HUES64 (cell line): ENCODE measurements at regions not wholly inside any gene's neighbourhood (a gene's known extent, or its start where the extent isn't known, plus 50 kb on each side); places are given as distances from the start of the nearest gene placed in this dataset.
A peak's percentile ranks its signal among the peaks of the same experiment; 100 is the strongest.
"Not testable (repeated sequence)": the region's sequence is repeated elsewhere in the genome, so short reads cannot be mapped to it uniquely, and the experiment has no call there.

Experiments
- H3K27ac ChIP-seq: 2 replicates; pipeline ENCODE4 v1.7.0; 2013; ENCODE audit warnings: low read depth, low read length, inconsistent platforms
- H3K27me3 ChIP-seq: 2 replicates; pipeline ENCODE4 v1.6.1; 2013; ENCODE audit warnings: mild to moderate bottlenecking, low read length; ENCODE audit not compliant: insufficient read depth
- H3K36me3 ChIP-seq: 2 replicates; pipeline ENCODE4 v1.6.1; 2013; ENCODE audit warnings: mild to moderate bottlenecking, low read length; ENCODE audit not compliant: insufficient read depth
- H3K4me1 ChIP-seq: 2 replicates; pipeline ENCODE4 v1.6.1; 2013; ENCODE audit warnings: mild to moderate bottlenecking, low read length, moderate library complexity; ENCODE audit not compliant: insufficient read depth
- H3K4me3 ChIP-seq: 2 replicates; pipeline ENCODE4 v1.5.1; 2013; ENCODE audit warnings: mild to moderate bottlenecking, low read length, moderate library complexity
- H3K9ac ChIP-seq: 2 replicates; pipeline ENCODE4 v1.6.1; 2013; ENCODE audit warnings: mild to moderate bottlenecking, low read depth, low read length
- H3K9me3 ChIP-seq: 2 replicates; pipeline ENCODE4 v1.6.1; 2013; ENCODE audit warnings: low read depth, low read length; ENCODE audit not compliant: insufficient read depth
- WGBS: fragments of 150-250, 120-280 bp; methylation state at CpG from one replicate; pipeline ENCODE4 v1.1.7; 2013; ENCODE audit warnings: missing lambda C conversion rate; 5-methylcytosine and 5-hydroxymethylcytosine counted together

GRCh38 chrY:19433059-19433458 is 311.5 kb downstream of the KDM5D start:
- peaks cover 5% of the 10 kb centered on the region; the same call in 1 of the 2 replicates for H3K9me3 ChIP-seq
- H3K4me3 ChIP-seq: no peak overlapping the region
- peaks cover 33% of the 10 kb centered on the region for H3K4me1 ChIP-seq
- H3K27me3 ChIP-seq: no peaks in the 10 kb centered on the region
- no peaks in the 10 kb centered on the region for H3K36me3 ChIP-seq
- H3K27ac ChIP-seq: no peak overlapping the region
- WGBS: 12% methylated on average over 2 of the region's 4 CpGs
- H3K9ac ChIP-seq: no peak overlapping the region

DNA sequence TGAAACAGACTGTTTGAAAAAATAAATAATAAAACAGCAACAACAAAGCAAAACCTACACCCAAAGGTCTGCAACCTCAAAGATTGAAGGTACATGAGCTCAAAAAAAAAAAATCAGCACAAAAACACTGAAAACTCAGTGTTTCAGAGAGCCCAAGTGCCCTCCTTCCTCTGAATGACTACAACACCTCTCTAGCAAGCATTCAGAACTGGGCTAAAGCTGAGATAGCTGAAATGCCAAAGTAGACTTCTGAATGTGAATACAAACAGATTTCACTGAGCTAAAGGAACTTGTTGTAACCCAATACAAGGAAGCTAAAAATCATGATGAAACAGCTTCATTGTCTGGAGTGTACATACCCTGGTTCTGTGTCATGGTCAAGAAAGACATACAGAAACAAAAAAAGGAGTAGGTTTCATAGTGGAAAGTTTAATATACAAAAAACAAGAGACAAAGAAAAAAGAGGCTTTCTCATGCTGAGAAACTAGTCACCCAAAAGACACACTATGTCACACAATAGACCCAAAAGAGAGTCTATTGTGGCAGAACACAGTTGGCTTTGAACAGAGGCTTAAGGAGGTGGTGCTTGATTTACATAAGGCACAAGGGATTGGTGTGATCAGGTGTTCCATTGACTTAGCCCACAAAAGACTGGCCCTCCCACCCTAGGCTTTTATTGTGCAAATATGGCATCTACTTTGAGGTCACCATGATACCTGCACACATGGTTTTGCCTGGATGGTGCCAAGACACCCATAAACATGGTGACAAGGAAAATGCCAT is 316.6 kb downstream of the KDM5D start:
- peak overlapping the region; percentile 70 for H3K9ac ChIP-seq
- peak overlapping the region; percentile 23 for H3K4me3 ChIP-seq
- H3K27me3 ChIP-seq: no peaks in the 10 kb centered on the region
- H3K4me1 ChIP-seq: peaks cover 40% of the 10 kb centered on the region
- H3K9me3 ChIP-seq: no peaks in the 10 kb centered on the region
- peak overlapping the region; percentile 98 for H3K27ac ChIP-seq
- no peaks in the 10 kb centered on the region for H3K36me3 ChIP-seq

DNA sequence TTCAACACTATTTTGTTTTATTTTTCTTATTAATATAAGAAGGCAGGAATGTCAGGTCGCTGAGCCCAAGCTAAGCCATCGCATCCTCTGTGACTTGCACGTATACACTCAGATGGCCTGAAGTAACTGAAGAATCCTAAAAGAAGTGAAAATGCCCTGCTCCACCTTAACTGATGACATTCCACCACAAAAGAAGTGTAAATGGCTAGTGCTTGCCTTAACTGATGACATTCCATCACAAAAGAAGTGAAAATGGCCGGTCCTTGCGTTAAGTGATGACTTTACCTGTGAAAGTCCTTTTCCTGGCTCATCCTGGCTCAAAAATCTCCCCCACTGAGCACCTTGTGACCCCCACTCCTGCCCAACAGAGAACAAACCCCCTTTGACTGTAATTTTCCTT is 317.3 kb downstream of the KDM5D start:
- peak overlapping the region; percentile 70 for H3K9ac ChIP-seq
- not testable (repeated sequence) for H3K4me3 ChIP-seq
- 7% methylated on average over 4 of the region's 5 CpGs for WGBS

DNA sequence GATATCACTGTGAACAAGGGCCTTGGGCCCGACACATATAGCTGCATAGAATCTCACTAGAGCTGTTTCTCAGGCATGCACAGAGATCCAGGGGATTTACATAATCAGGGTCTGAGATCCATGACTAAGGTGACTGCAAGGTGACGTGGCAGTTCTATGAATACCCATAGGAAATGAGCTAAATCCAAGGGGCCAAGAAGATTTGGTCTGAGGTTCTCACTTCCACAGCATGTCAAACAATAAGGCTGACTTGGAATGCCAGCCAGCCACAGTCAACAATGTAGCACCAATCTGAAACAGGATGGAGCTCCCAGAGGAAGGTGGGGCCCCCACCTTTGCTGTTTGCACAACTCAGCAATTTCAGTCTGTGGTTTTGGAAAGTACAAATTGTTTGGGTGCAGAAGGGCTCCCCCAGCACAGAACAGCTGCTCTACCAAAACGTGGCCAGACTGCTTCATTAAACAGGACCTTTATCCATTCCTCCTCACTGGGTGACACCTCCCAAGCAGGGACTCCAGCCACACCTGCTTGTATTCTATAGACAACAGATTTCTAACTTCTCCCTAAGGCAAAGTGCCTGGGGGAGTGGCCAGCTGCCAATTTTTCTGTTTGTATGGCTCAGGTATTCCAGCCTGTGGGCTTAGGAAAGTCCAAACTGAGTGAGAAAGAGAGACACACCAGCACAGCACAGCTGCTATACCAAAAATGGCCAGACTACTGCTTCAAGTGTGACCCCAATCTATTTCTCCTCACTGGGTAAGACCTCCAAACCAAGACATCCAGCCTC is 333.4 kb downstream of the KDM5D start:
- 0 out of 2 replicates have a peak, but pooled peaks cover 4% of the 10 kb centered on the region for H3K4me1 ChIP-seq
- H3K36me3 ChIP-seq: no peaks in the 10 kb centered on the region
- 58% methylated on average over 3 of the region's 3 CpGs for WGBS
- H3K27ac ChIP-seq: peak overlapping the region; percentile 71; the same call in 1 of the 2 replicates
- H3K4me3 ChIP-seq: no peak overlapping the region
- no peaks in the 10 kb centered on the region for H3K27me3 ChIP-seq
- no peak overlapping the region for H3K9ac ChIP-seq
- no peaks in the 10 kb centered on the region for H3K9me3 ChIP-seq

More for the DNA sequence above, 317.3 kb downstream of the KDM5D start:
- not testable (repeated sequence) for H3K27me3 ChIP-seq, H3K36me3 ChIP-seq, H3K9me3 ChIP-seq
- Histone ChIP-seq H3K27ac (peak overlapping the region; percentile 98), H3K4me1 (peaks cover 38% of the 10 kb centered on the region)

DNA sequence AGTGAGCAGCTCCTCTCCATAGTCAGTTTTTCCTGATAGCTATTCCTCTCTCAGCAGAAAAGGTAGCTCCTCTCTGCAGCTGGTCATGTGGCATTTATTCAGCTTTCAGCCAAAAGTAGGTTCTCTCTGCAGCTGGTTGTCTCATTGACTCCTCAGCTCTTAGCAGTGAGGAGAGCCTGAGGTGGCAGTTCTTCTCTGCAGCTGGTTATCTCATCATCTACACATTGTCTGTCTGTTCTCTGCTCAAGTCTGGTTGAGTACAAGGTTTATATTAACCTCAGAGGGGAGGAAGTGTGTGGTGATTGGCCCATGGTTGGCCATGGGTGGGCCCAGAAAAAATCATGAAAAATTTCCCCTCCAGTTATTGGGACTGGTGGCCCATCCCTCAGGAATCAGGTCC is 338.3 kb downstream of the KDM5D start:
- H3K27me3 ChIP-seq: no peaks in the 10 kb centered on the region
- no peaks in the 10 kb centered on the region for H3K36me3 ChIP-seq
- H3K9me3 ChIP-seq: no peaks in the 10 kb centered on the region
- no peak overlapping the region for H3K4me3 ChIP-seq
- H3K27ac ChIP-seq: no peak overlapping the region
- no peak overlapping the region for H3K9ac ChIP-seq
- no peaks in the 10 kb centered on the region for H3K4me1 ChIP-seq

DNA sequence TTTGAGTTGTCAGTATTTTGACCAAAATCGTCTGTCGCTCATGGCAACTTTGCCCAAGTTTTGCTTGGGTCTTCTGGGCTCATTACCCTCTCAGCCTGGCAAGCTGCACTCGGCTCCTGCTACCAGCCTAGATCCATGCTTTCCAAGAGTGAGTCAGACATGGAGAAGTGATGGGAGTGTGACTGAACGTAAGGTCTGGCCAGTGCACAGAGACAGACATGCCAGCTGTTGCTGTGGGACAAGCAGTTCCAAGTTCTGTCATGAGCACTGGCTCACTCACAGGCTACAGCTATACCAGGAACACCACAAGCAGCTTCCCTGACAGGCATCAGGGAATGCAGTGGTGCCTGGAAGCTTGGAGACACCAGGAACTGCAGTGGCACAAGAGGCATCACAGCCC is 338.9 kb downstream of the KDM5D start:
- no peak overlapping the region for H3K27ac ChIP-seq
- no peaks in the 10 kb centered on the region for H3K9me3 ChIP-seq
- WGBS: 98% methylated on average over 4 of the region's 4 CpGs
- no peaks in the 10 kb centered on the region for H3K36me3 ChIP-seq
- H3K9ac ChIP-seq: no peak overlapping the region
- H3K27me3 ChIP-seq: no peaks in the 10 kb centered on the region
- H3K4me3 ChIP-seq: no peak overlapping the region
- H3K4me1 ChIP-seq: no peaks in the 10 kb centered on the region

GRCh38 chrY:19392876-19393275 is 351.6 kb downstream of the KDM5D start:
- H3K4me1 ChIP-seq: 0 out of 2 replicates have a peak, but pooled peaks cover 3% of the 10 kb centered on the region
- H3K27me3 ChIP-seq: no peaks in the 10 kb centered on the region
- no peak overlapping the region for H3K27ac ChIP-seq
- no peak overlapping the region for H3K4me3 ChIP-seq
- no peaks in the 10 kb centered on the region for H3K9me3 ChIP-seq
- no peak overlapping the region for H3K9ac ChIP-seq
- no peaks in the 10 kb centered on the region for H3K36me3 ChIP-seq

DNA sequence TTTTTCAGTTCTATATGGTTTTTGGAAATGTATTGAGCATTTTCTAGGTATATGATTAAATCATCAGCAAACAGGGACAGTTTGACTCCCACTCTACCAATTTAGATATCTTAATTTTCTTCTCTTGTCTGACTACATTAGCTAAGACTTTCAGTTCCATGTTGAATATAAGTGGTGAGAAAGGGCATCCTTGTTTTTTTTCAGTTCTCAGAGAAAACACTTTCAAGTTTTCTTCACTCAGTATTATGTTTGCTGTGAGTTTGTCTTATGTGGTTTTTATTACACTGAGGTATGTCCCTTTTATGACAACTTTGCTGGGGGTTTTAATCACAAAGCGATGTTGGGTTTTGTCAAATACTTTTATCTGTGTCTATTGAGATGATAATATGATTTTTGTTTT is 352.6 kb downstream of the KDM5D start:
- Histone ChIP-seq H3K4me1 (0 out of 2 replicates have a peak, but pooled peaks cover 3% of the 10 kb centered on the region), H3K36me3 (no peaks in the 10 kb centered on the region), H3K4me3 (no peak overlapping the region), H3K27me3 (no peaks in the 10 kb centered on the region), H3K9me3 (no peaks in the 10 kb centered on the region), H3K9ac (no peak overlapping the region), H3K27ac (no peak overlapping the region)
- WGBS: 100% methylated on average over 1 of the region's 1 CpG

DNA sequence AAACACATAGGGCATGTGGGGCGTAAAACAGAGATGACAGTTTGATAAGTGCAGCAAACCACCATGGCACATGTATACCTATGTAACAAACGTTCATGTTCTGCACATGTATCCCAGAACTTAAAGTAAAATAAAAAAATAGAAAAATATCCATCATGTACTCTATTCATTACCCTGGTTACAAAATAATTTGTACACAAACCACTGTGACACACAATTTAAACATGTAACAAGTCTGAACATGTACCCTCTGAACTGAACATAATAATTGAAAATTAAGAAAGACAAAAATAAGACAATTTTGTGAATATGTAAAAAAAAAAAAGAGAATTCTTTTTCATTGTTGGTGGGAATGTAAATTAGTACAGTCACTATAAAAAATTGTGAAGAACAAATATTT is 379.2 kb downstream of the KDM5D start:
- H3K9ac ChIP-seq: no peak overlapping the region
- 100% methylated on average over 2 of the region's 2 CpGs for WGBS
- no peaks in the 10 kb centered on the region for H3K9me3 ChIP-seq
- no peak overlapping the region for H3K27ac ChIP-seq
- no peaks in the 10 kb centered on the region for H3K27me3 ChIP-seq
- H3K4me1 ChIP-seq: no peaks in the 10 kb centered on the region
- no peak overlapping the region for H3K4me3 ChIP-seq
- H3K36me3 ChIP-seq: no peaks in the 10 kb centered on the region

DNA sequence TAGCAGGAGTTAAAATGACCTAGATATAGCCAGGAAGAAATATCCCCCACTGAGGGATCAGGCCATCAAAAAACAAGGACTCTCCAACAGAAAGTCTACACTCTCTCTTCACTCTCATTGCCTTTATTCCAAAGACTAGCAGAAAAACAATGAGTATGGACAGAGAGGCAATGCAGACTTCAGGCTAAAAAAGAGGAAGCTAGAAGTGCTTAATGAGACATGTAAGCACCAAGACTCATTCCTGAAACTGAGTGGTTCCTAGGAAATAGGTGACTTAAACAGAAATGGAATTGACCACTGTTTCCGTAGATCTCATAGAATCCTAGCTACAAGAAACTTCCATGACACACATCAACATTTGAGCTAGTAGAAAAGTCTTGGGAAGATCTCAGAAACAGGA is 387.3 kb downstream of the KDM5D start:
- Histone ChIP-seq H3K27me3 (no peaks in the 10 kb centered on the region), H3K4me1 (no peaks in the 10 kb centered on the region), H3K27ac (no peak overlapping the region), H3K4me3 (no peak overlapping the region), H3K9me3 (no peaks in the 10 kb centered on the region), H3K36me3 (no peaks in the 10 kb centered on the region), H3K9ac (no peak overlapping the region)
- WGBS: no CpG with 5 or more reads among the region's 1 CpG

DNA sequence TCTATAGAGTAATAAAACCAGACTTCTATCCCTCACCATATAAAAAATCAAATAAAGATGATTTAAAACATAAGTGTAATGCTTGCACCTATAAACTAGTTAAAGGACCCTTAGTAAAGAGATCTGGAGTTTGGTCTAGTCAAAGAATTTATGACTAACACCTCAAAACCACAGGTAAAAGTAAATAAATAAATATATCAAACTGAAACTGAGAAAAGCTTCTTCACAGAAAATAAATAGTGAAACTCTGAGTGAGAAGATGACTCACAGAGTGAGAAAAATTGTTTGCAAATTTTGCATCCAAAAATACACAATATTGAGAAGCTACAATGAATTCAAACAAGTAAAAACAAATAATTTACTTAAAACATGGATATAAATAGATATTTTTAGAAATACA is 387.8 kb downstream of the KDM5D start:
- no peaks in the 10 kb centered on the region for H3K36me3 ChIP-seq
- no peaks in the 10 kb centered on the region for H3K4me1 ChIP-seq
- H3K27ac ChIP-seq: no peak overlapping the region
- H3K4me3 ChIP-seq: no peak overlapping the region
- H3K9ac ChIP-seq: no peak overlapping the region
- H3K27me3 ChIP-seq: no peaks in the 10 kb centered on the region
- no peaks in the 10 kb centered on the region for H3K9me3 ChIP-seq
